Adrenal gland (tissue), 9 donors: ENCODE measurements at regions not wholly inside any gene's neighbourhood (a gene's known extent, or its start where the extent isn't known, plus 50 kb on each side); places are given as distances from the start of the nearest gene placed in this dataset.

Experiments
- DNase-seq, 7 donors: peaks; one replicate each; pipeline ENCODE4 v3.0.0-alpha.2; 2019 to 2020
- H3K27ac ChIP-seq, 5 donors: fragments of 200-600 bp; sonication (generic) in 4 of 5; 1 replicate in 3 of 5; 2 replicates in 2 of 5; pipeline versions ENCODE4 v1.5.1 to v1.8.0; 2016 to 2020; ENCODE audit warnings: mild to moderate bottlenecking in 1 of 5
- H3K27me3 ChIP-seq: fragments of 200-600 bp; 2 replicates; pipeline ENCODE4 v1.8.0; 2021
- H3K36me3 ChIP-seq, 2 donors: fragments of 200-600 bp; replicated peaks in 1 of 2; 1 replicate in 1 of 2; 2 replicates in 1 of 2; pipeline versions ENCODE4 v1.5.1 to v1.8.0; 2018 to 2022
- H3K4me1 ChIP-seq, 2 donors: fragments of 200-600 bp; replicated peaks in 1 of 2; 1 replicate in 1 of 2; 2 replicates in 1 of 2; pipeline versions ENCODE4 v1.5.1 to v1.8.0; 2018 to 2021
- H3K4me3 ChIP-seq, 4 donors: fragments of 200-600 bp; sonication (generic) in 3 of 4; one replicate each; pipeline ENCODE4 v1.5.1; 2016 to 2018
- H3K9me3 ChIP-seq, 3 donors: fragments of 200-600 bp; sonication (generic) in 1 of 3; replicated peaks in 1 of 3; 1 replicate in 2 of 3; 2 replicates in 1 of 3; pipeline versions ENCODE4 v1.5.1 to v1.8.0; 2016 to 2021
- POLR2A ChIP-seq, 2 donors: fragments of 450-650 bp; IDR thresholded peaks; one replicate each; pipeline ENCODE4 v1.6.1; 2017; ENCODE audit warnings: antibody characterized with exemption in 2 of 2, mild to moderate bottlenecking in 2 of 2, moderate library complexity in 1 of 2
- WGBS, 4 donors: extraction: QIAGEN DNeasy Blood & Tissue Kit in 2 of 4; methylation state at CpG; one replicate each; pipeline versions ENCODE4 v1.1.5 to v1.1.7; 2013 to 2017; 5-methylcytosine and 5-hydroxymethylcytosine counted together
- intact Hi-C, 2 donors: fragments of 100-400 bp; cut with DNase I; formaldehyde crosslinking; loops; one replicate each; pipeline versions ENCODE4 v1.14.1 to v1.15.0; 2022 to 2023
- TF ChIP-seq, protein P1 (sequence below), 6 experiments: fragments of 450-650 bp in 4 of 6; fragments of 200-600 bp in 2 of 6; sonication (generic) in 1 of 6; IDR thresholded peaks; 1 replicate in 5 of 6; 2 replicates in 1 of 6; pipeline versions ENCODE4 v1.5.1 to v1.8.0; 2016 to 2021; ENCODE audit warnings: antibody characterized with exemption in 6 of 6, mild to moderate bottlenecking in 2 of 6, moderate library complexity in 1 of 6
- donor health status: healthy with polysubstance abuse.
- donor health status: Bipolar disorder and iron deficiency.
- donor health status: DM: yes; HTN: yes; CAD: no.
- donor health status: DM: no; HTN: no; CAD: no.
- donor health status: DM: no; HTN: no; CAD: no.

DNA sequence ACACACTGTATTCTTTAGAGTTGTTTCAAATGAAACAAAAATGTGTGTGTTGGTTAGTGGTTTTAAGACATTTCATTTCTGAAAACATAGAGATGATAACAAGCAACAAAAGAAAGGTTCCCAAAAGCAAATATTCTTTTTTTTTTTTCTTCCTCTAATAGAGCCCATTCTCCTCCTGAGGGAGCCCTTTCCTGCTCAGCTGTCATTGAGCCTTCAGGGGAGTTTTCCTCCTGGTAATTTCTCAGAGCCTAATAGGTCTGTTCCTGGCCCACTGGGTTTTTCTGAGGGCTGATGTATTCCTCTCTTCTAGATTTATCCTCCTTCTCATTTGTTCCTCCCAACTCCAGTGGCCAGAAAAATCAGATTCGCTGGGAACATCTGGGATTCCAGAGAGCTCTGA, 654.5 kb downstream of the NOVA1 start:
- TF ChIP-seq POLR2A (IDR thresholded peaks at IDR 0.05) = no peak
- TF ChIP-seq, protein P1, sequence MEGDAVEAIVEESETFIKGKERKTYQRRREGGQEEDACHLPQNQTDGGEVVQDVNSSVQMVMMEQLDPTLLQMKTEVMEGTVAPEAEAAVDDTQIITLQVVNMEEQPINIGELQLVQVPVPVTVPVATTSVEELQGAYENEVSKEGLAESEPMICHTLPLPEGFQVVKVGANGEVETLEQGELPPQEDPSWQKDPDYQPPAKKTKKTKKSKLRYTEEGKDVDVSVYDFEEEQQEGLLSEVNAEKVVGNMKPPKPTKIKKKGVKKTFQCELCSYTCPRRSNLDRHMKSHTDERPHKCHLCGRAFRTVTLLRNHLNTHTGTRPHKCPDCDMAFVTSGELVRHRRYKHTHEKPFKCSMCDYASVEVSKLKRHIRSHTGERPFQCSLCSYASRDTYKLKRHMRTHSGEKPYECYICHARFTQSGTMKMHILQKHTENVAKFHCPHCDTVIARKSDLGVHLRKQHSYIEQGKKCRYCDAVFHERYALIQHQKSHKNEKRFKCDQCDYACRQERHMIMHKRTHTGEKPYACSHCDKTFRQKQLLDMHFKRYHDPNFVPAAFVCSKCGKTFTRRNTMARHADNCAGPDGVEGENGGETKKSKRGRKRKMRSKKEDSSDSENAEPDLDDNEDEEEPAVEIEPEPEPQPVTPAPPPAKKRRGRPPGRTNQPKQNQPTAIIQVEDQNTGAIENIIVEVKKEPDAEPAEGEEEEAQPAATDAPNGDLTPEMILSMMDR (IDR thresholded peaks at IDR 0.05) = no peak
- Histone ChIP-seq H3K9me3 (no peaks in the 10 kb centered on the region), H3K36me3 (no peaks in the 10 kb centered on the region), H3K4me1 (no peaks in the 10 kb centered on the region), H3K27ac (no peak overlapping the region), H3K27me3 (no peaks in the 10 kb centered on the region), H3K4me3 (no peak overlapping the region)
- no peak for DNase-seq
- WGBS, 4 donors = 83 to 100% (median 90%) methylated on average over 1 of the region's 1 CpG
- intact Hi-C loops = no loop called here

DNA sequence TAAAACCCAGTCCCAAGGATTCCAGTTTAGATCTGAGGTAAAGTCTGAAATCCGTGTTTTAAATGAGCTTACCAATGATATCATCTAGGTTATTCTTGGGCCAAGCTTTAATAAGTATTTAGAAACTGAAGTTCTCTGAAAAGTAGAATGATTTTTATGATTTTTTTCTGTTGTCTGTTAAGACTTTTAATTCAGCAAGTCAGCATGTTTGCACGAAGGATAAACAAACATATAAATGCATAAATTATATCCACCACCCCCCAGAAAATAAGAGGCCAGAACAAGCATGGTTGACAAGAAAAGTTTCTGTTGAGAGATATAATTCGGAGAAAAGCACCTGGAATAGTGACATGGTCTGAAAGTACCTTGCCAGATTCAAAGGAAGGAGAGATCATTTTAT, 655.7 kb downstream of the NOVA1 start:
- Histone ChIP-seq H3K27me3 (no peaks in the 10 kb centered on the region), H3K27ac (no peak overlapping the region), H3K4me1 (no peaks in the 10 kb centered on the region), H3K4me3 (no peak overlapping the region), H3K9me3 (no peaks in the 10 kb centered on the region), H3K36me3 (no peaks in the 10 kb centered on the region)
- intact Hi-C loops = no loop called here
- 66 to 74% (median 72%) methylated on average over 3 of the region's 3 CpGs for WGBS, 4 donors
- no peak for TF ChIP-seq POLR2A (IDR thresholded peaks at IDR 0.05)
- TF ChIP-seq, protein P1 (IDR thresholded peaks at IDR 0.05) = no peak
- DNase-seq = no peak

DNA sequence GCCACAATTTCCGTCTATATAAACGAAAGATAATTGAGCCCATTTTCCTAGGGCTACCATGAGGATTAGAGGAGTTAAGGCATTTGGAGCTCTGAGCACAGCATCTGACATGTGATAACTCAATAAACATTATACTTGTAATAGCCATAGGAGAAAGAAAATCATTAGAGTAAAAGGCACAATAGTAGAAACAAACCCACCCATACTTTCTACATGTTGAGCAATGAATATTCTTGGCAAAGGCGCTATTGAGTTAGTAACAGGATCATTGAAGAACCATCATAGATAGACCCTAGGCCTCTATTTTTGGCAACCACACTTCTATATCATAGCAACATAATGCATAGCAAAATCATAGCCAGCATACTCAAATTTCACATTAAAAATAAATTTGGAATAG, 664.1 kb downstream of the NOVA1 start:
- Histone ChIP-seq H3K4me1 (no peaks in the 10 kb centered on the region), H3K27me3 (no peaks in the 10 kb centered on the region), H3K27ac (no peak overlapping the region), H3K4me3 (no peak overlapping the region), H3K36me3 (no peaks in the 10 kb centered on the region), H3K9me3 (no peaks in the 10 kb centered on the region)
- WGBS, 4 donors = 80 to 93% (median 82%) methylated on average over 3 of the region's 3 CpGs
- DNase-seq = no peak
- TF ChIP-seq, protein P1 (IDR thresholded peaks at IDR 0.05) = no peak
- TF ChIP-seq POLR2A (IDR thresholded peaks at IDR 0.05) = no peak
- intact Hi-C loops = no loop called here

DNA sequence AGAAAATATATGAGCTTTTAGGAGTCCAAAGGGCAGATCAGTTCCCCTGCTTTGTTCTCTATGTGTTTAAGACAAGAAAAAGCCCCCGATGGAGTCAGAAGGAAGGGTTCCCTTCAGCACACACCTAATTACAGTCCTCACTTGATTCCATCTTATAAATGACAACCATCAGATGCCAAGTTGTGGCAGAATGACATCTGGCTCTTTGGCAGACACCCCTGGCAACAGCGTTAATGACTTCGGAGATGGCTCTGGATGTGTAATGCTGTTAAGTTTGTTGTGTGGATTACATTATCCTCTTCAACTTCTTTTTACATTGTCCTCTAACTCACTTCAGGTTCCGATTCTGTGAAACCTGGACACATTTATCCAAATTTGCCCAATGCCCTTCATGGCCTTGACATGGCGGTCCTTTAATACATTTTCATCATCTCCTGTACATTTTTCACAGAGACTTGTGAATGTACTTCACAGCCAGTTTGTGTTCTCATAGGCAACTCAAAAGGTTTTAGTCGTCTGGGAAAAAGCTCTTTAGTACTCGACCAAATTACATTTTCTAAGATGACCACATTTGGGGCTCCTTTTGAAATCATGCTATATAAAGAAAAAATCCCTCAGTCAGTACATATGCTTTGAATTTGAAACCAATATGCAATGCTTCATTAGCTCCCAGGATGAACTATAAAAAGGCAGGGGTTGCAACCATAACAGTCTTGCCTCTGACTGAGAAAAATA, 667.8 kb downstream of the NOVA1 start:
- Histone ChIP-seq H3K27me3 (no peaks in the 10 kb centered on the region), H3K27ac (no peak overlapping the region), H3K4me3 (no peak overlapping the region), H3K4me1 (no peaks in the 10 kb centered on the region), H3K9me3 (no peaks in the 10 kb centered on the region), H3K36me3 (no peaks in the 10 kb centered on the region)
- intact Hi-C loops = no loop called here
- DNase-seq = no peak
- WGBS, 4 donors = 73 to 79% (median 77%) methylated on average over 7 of the region's 7 CpGs
- TF ChIP-seq, protein P1 (IDR thresholded peaks at IDR 0.05) = no peak
- no peak for TF ChIP-seq POLR2A (IDR thresholded peaks at IDR 0.05)
